NT2/D1 (cell line): ENCODE measurements at regions not wholly inside any gene's neighbourhood (a gene's known extent, or its start where the extent isn't known, plus 50 kb on each side); places are given as distances from the start of the nearest gene placed in this dataset.

Experiments used
- SUZ12 ChIP-seq: IDR thresholded peaks from 2 replicates; pipeline ENCODE4 v1.6.1; 2011; ENCODE audit not compliant: insufficient read length, insufficient read depth; ENCODE audit errors: extremely low read depth
- ZNF274 ChIP-seq: IDR thresholded peaks from 2 replicates; pipeline ENCODE4 v1.6.1; 2011; ENCODE audit warnings: mild to moderate bottlenecking, low read depth, low read length

DNA sequence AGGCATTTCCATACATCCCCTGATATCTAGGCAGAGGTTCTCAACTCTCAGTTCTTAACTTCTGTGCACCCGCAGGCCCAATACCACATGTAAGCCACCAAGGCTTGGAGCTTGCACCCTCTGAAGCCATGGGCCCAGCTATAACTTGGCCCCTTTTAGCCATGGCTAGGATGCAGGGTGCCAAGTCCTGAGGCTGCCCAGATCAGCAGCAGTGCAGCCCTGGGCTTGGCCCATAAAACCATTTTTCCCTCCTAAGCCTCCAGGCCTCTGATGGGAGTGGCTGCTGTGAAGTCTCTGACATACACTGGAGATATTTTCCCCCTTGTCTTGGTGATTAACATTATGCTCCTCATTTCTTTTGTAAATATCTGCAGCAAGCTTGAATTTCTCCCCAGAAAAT, 110.3 kb upstream of the CNTN1 start:
- no peak for TF ChIP-seq SUZ12
- no peak for TF ChIP-seq ZNF274
